GM10248 (cell line): ENCODE measurements at regions not wholly inside any gene's neighbourhood (a gene's known extent, or its start where the extent isn't known, plus 50 kb on each side); places are given as distances from the start of the nearest gene placed in this dataset.
"Not testable (repeated sequence)": the region's sequence is repeated elsewhere in the genome, so short reads cannot be mapped to it uniquely, and the experiment has no call there.

Experiments
- CTCF ChIA-PET: fragments of 300-600 bp; sonication (Branson Sonifier 250); formaldehyde crosslinking; extraction: SDS; loops from one replicate; lab custom pipeline; 2021; ENCODE audit warnings: antibody characterized with exemption; lab: Yijun Ruan, JAX
- POLR2A ChIA-PET: fragments of 350-650 bp; sonication (Branson Sonifier 250); formaldehyde crosslinking; extraction: SDS; loops from one replicate; lab custom pipeline; 2020; ENCODE audit warnings: antibody characterized with exemption; lab: Yijun Ruan, JAX
- DNase-seq: peaks from one replicate; pipeline ENCODE4 v3.0.0; 2012; ENCODE audit errors: extremely low spot score
- TF ChIP-seq, protein P1 (sequence below): IDR thresholded peaks from 2 replicates; pipeline ENCODE4 v1.5.1; 2012; ENCODE audit warnings: mild to moderate bottlenecking, low read depth; ENCODE audit errors: extremely low read depth, missing control alignments, control extremely low read depth

GRCh38 chr13:22871231-22871630 lies 309.5 kb upstream of the SGCG start:
- DNase-seq, result no peak
- TF ChIP-seq, protein P1, sequence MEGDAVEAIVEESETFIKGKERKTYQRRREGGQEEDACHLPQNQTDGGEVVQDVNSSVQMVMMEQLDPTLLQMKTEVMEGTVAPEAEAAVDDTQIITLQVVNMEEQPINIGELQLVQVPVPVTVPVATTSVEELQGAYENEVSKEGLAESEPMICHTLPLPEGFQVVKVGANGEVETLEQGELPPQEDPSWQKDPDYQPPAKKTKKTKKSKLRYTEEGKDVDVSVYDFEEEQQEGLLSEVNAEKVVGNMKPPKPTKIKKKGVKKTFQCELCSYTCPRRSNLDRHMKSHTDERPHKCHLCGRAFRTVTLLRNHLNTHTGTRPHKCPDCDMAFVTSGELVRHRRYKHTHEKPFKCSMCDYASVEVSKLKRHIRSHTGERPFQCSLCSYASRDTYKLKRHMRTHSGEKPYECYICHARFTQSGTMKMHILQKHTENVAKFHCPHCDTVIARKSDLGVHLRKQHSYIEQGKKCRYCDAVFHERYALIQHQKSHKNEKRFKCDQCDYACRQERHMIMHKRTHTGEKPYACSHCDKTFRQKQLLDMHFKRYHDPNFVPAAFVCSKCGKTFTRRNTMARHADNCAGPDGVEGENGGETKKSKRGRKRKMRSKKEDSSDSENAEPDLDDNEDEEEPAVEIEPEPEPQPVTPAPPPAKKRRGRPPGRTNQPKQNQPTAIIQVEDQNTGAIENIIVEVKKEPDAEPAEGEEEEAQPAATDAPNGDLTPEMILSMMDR, result no peak
- CTCF ChIA-PET, result no interaction called here
- POLR2A ChIA-PET, result no interaction called here

- TF ChIP-seq, protein P1, result no peak
- DNase-seq, result no peak
- POLR2A ChIA-PET, result no interaction called here
- CTCF ChIA-PET, result no interaction called here
Observed at GRCh38 chr13:22874839-22875238, 305.9 kb upstream of the SGCG start.

GRCh38 chr13:22877421-22877820 lies 303.4 kb upstream of the SGCG start:
- ChIA-PET POLR2A (no interaction called here), CTCF (no interaction called here)
- no peak for DNase-seq
- TF ChIP-seq, protein P1, result no peak

- no peak for DNase-seq
- ChIA-PET POLR2A (no interaction called here), CTCF (no interaction called here)
- TF ChIP-seq, protein P1, result no peak
Observed at GRCh38 chr13:22880741-22881720, 299.7 kb upstream of the SGCG start.

- POLR2A ChIA-PET, DNase-seq, CTCF ChIA-PET: not testable (repeated sequence)
Observed at GRCh38 chr13:22881721-22882608, 298.8 kb upstream of the SGCG start.

DNA sequence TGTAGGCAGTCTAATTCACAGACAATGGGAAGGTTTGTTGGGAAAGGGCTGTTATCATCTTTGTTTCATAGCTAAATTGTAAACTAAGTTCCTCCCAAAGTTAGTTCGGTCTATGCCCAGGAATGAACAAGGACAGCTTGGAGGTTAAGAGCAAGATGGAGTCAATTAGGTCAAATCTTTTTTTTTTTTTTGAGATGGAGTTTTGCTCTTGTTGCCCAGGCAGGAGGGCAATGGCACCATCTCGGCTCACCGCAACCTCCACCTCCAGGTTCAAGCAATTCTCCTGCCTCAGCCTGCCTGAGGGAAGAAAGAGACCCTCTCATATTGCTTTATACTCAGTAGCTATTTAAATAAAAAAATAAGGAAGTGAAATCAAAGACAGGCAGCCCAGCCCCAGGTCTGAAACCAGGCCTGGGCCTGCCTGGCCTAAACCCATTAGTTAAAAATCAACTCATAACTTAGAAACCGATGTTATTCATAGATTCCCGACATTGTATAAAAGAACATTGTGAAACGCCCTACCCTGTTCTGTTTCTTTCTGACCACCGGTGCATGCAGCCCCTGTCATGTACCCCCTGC lies 297.4 kb upstream of the SGCG start:
- TF ChIP-seq, protein P1, result no peak
- ChIA-PET CTCF (no interaction called here), POLR2A (no interaction called here)
- DNase-seq, result no peak
